GM12878 (cell line): ENCODE measurements at regions not wholly inside any gene's neighbourhood (a gene's known extent, or its start where the extent isn't known, plus 50 kb on each side); places are given as distances from the start of the nearest gene placed in this dataset.

ENCODE experiments used
- ATAC-seq: fragments of 200-7000 bp; cut with Tn5 transposase; 3 replicates; pipeline ENCODE4 v1.9.1; 2020; ENCODE audit warnings: mild to moderate bottlenecking, moderate library complexity
- BruUV-seq: library from RNA; stranded (reverse); fragments of 400-500 nt; replicated peaks from 2 replicates; lab custom pipeline; 2021; lab: Mats Ljungman, UMichigan
- CTCF ChIA-PET: fragments of 300-600 bp; sonication (Branson Sonifier 250); formaldehyde crosslinking; extraction: SDS; loops from one replicate; lab custom pipeline; 2021; ENCODE audit warnings: inconsistent platforms; lab: Yijun Ruan, JAX
- POLR2A ChIA-PET: fragments of 350-600 bp; formaldehyde crosslinking; extraction: SDS; loops from one replicate; lab custom pipeline; 2021; ENCODE audit warnings: inconsistent platforms; lab: Charles Lee
- RAD21 ChIA-PET: fragments of 300-600 bp; sonication (Branson Sonifier 250); formaldehyde crosslinking; loops from one replicate; lab custom pipeline; 2023; ENCODE audit warnings: antibody characterized with exemption; ENCODE audit not compliant: unreplicated experiment; lab: Charles Lee
- SMC1A ChIA-PET: fragments of 300-600 bp; sonication (Branson Sonifier 250); formaldehyde crosslinking; loops from one replicate; lab custom pipeline; 2023; ENCODE audit not compliant: unreplicated experiment, uncharacterized antibody; lab: Charles Lee
- DNase-seq: peaks from one replicate; pipeline ENCODE4 v3.0.0-alpha.2; 2011; ENCODE audit warnings: low read depth, low spot score
- FAIRE-seq: peaks from 3 replicates; lab custom pipeline; 2011; peaks lifted over from hg19 to GRCh38; lab: Jason Lieb, UNC
- H2AFZ ChIP-seq: 2 replicates; pipeline ENCODE4 v1.6.0; 2011; ENCODE audit warnings: low read depth, low read length, control low read depth; ENCODE audit not compliant: control insufficient read depth
- H3K27ac ChIP-seq: 2 replicates; pipeline ENCODE4 v1.5.1; 2011; ENCODE audit warnings: control low read depth; ENCODE audit not compliant: control insufficient read depth, insufficient read depth
- H3K27me3 ChIP-seq, 2 experiments: replicated peaks in 1 of 2; 2 replicates each; pipeline versions ENCODE4 v1.6.0 to v1.6.1; 2011; ENCODE audit warnings: low read length in 1 of 2; ENCODE audit not compliant: control insufficient read depth in 2 of 2, insufficient read depth in 2 of 2
- H3K36me3 ChIP-seq, 2 experiments: 2 replicates each; pipeline ENCODE4 v1.5.1; 2011; ENCODE audit warnings: low read length in 1 of 2; ENCODE audit not compliant: control insufficient read depth in 2 of 2, insufficient read depth in 2 of 2
- H3K4me1 ChIP-seq: 2 replicates; pipeline ENCODE4 v1.6.1; 2011; ENCODE audit warnings: mild to moderate bottlenecking, low read length, moderate library complexity, mixed read lengths; ENCODE audit not compliant: control insufficient read depth, insufficient read depth
- H3K4me2 ChIP-seq: 2 replicates; pipeline ENCODE4 v1.6.0; 2011; ENCODE audit warnings: control low read depth; ENCODE audit not compliant: control insufficient read depth, insufficient read depth
- H3K4me3 ChIP-seq: fragments of 200-600 bp; sonication (generic); 2 replicates; pipeline ENCODE4 v1.5.1; 2016
- H3K79me2 ChIP-seq: 2 replicates; pipeline ENCODE4 v1.6.0; 2011; ENCODE audit warnings: low read length; ENCODE audit not compliant: control insufficient read depth, insufficient read depth
- H3K9ac ChIP-seq: 2 replicates; pipeline ENCODE4 v1.8.0; 2011; ENCODE audit warnings: low read length, control low read depth, mixed read lengths; ENCODE audit not compliant: control insufficient read depth, insufficient read depth
- H3K9me3 ChIP-seq: replicated peaks from 3 replicates; pipeline ENCODE4 v1.5.1; 2011; ENCODE audit warnings: mild to moderate bottlenecking, low read length; ENCODE audit not compliant: control insufficient read depth, insufficient read depth
- H4K20me1 ChIP-seq: 2 replicates; pipeline ENCODE4 v1.6.0; 2011; ENCODE audit not compliant: control insufficient read depth, insufficient read depth
- BACH1 ChIP-seq: fragments of 450-650 bp; IDR thresholded peaks from 2 replicates; pipeline ENCODE4 v1.6.1; 2017; ENCODE audit warnings: mild to moderate bottlenecking, borderline replicate concordance
- CEBPB ChIP-seq, 2 experiments: fragments of 150-350 bp in 1 of 2; IDR thresholded peaks; 2 replicates each; pipeline ENCODE4 v1.6.1; 2012 to 2014; ENCODE audit warnings: low read depth in 2 of 2, low read length in 2 of 2, borderline replicate concordance in 1 of 2, inconsistent platforms in 1 of 2
- ETV6 ChIP-seq, 2 experiments: fragments of 450-650 bp in 1 of 2; IDR thresholded peaks in 1 of 2; conservative IDR thresholded peaks in 1 of 2; 2 replicates each; pipeline ENCODE4 v1.6.1; 2014; ENCODE audit warnings: antibody characterized with exemption in 1 of 2, borderline replicate concordance in 1 of 2, low read depth in 1 of 2, mild to moderate bottlenecking in 1 of 2, moderate library complexity in 1 of 2
- IKZF2 ChIP-seq, 2 experiments: fragments of 450-650 bp; IDR thresholded peaks; 2 replicates each; pipeline ENCODE4 v1.6.1; 2017; ENCODE audit warnings: mild to moderate bottlenecking in 2 of 2, moderate library complexity in 2 of 2
- IRF4 ChIP-seq: IDR thresholded peaks from 2 replicates; pipeline ENCODE4 v1.6.1; 2011; ENCODE audit warnings: low read depth, low read length
- KDM1A ChIP-seq: fragments of 200-600 bp; sonication (generic); IDR thresholded peaks from 2 replicates; pipeline ENCODE4 v1.6.1; 2016; ENCODE audit warnings: borderline replicate concordance
- NR2F1 ChIP-seq: fragments of 450-650 bp; conservative IDR thresholded peaks from 2 replicates; pipeline ENCODE4 v1.6.1; 2017; ENCODE audit warnings: mild to moderate bottlenecking
- RCOR1 ChIP-seq: conservative IDR thresholded peaks from 2 replicates; pipeline ENCODE4 v1.6.1; 2012; ENCODE audit warnings: low read depth, low read length, improper control_type of control experiment
- SUPT20H ChIP-seq: IDR thresholded peaks from 2 replicates; pipeline ENCODE4 v1.6.1; 2011; ENCODE audit warnings: low read depth, mild to moderate bottlenecking, low read length, moderate library complexity, borderline replicate concordance; ENCODE audit not compliant: control insufficient read depth
- TBL1XR1 ChIP-seq: IDR thresholded peaks from 2 replicates; pipeline ENCODE4 v1.6.1; 2012; ENCODE audit warnings: low read depth, low read length, improper control_type of control experiment
- TCF3 ChIP-seq: IDR thresholded peaks from 2 replicates; pipeline ENCODE4 v1.6.1; 2012; ENCODE audit warnings: low read depth, mild to moderate bottlenecking, low read length, borderline replicate concordance; ENCODE audit not compliant: insufficient read depth
- YY1 ChIP-seq: IDR thresholded peaks from 2 replicates; pipeline ENCODE4 v1.6.1; 2011; ENCODE audit warnings: low read depth, mild to moderate bottlenecking, low read length
- ZBED1 ChIP-seq: IDR thresholded peaks from 2 replicates; pipeline ENCODE4 v1.6.1; 2016; ENCODE audit warnings: borderline replicate concordance
- ZNF207 ChIP-seq: fragments of 450-650 bp; IDR thresholded peaks from 2 replicates; pipeline ENCODE4 v1.6.1; 2014; ENCODE audit warnings: antibody characterized with exemption, mild to moderate bottlenecking, borderline replicate concordance
- WGBS: methylation state at CpG from one replicate; pipeline ENCODE4 v1.1.6; 2016; ENCODE audit warnings: low lambda C conversion rate; ENCODE audit not compliant: insufficient replicate concordance, insufficient coverage; ENCODE audit errors: missing lambda C conversion rate; 5-methylcytosine and 5-hydroxymethylcytosine counted together
- in situ Hi-C: fragments of 300-500 bp; cut with MboI; formaldehyde crosslinking; loops from 9 replicates; pipeline ENCODE4 v1.14.3; 2018; ENCODE audit warnings: mixed read lengths
- intact Hi-C: fragments of 100-400 bp; cut with micrococcal nuclease; formaldehyde crosslinking; loops from one replicate; pipeline ENCODE4 v1.14.2; 2022; ENCODE audit not compliant: unreplicated experiment
- TF ChIP-seq, protein P1 (sequence below): IDR thresholded peaks from 2 replicates; pipeline ENCODE4 v1.6.1; 2012; ENCODE audit warnings: low read depth, low read length, improper control_type of control experiment
- TF ChIP-seq, protein P2 (sequence below): fragments of 450-650 bp; formaldehyde crosslinking; IDR thresholded peaks from 2 replicates; pipeline ENCODE4 v1.4.0; 2022; ENCODE audit warnings: mild to moderate bottlenecking, moderate library complexity

DNA sequence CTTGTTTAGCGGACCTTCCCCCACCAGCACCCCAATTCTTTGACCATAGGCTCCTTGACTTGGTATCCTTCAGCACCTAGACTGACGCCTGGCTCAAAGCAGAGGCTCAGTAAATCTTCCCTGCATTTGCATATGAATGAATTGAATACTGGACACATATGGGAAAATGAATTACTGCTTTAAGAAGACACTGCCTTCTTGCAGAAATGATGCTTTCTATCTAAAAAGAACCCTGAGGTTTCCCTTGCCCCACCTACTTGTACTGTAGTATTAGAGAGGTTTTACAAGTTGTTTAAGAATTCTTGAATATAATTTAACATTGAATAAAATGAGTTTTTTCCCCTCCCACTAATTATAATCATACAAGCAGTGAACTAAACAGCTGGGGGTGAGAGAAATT, 190.7 kb downstream of the SAMD5 start:
- ATAC-seq (no peak), DNase-seq (no peak), FAIRE-seq (no peak)
- WGBS, result 17% methylated on average over 2 of the region's 2 CpGs
- Histone ChIP-seq H3K27me3 (no peaks in the 10 kb centered on the region), H3K9me3 (no peaks in the 10 kb centered on the region), H3K9ac (no peak overlapping the region), H3K4me3 (no peak overlapping the region), H3K27ac (no peak overlapping the region), H3K79me2 (no peaks in the 10 kb centered on the region), H3K4me1 (no peaks in the 10 kb centered on the region), H3K4me2 (no peak overlapping the region), H2AFZ (no peak overlapping the region), H4K20me1 (no peaks in the 10 kb centered on the region), H3K36me3 (no peaks in the 10 kb centered on the region)
- ChIA-PET SMC1A (no interaction called here), POLR2A (no interaction called here), RAD21 (no interaction called here), CTCF (no interaction called here)
- intact Hi-C loops (no loop called here), in situ Hi-C loops (no loop called here)
- TF ChIP-seq, protein P1, sequence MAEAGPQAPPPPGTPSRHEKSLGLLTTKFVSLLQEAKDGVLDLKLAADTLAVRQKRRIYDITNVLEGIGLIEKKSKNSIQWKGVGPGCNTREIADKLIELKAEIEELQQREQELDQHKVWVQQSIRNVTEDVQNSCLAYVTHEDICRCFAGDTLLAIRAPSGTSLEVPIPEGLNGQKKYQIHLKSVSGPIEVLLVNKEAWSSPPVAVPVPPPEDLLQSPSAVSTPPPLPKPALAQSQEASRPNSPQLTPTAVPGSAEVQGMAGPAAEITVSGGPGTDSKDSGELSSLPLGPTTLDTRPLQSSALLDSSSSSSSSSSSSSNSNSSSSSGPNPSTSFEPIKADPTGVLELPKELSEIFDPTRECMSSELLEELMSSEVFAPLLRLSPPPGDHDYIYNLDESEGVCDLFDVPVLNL, result no peak
- TF ChIP-seq SUPT20H, result no peak
- BruUV-seq, result no TSS peak

DNA sequence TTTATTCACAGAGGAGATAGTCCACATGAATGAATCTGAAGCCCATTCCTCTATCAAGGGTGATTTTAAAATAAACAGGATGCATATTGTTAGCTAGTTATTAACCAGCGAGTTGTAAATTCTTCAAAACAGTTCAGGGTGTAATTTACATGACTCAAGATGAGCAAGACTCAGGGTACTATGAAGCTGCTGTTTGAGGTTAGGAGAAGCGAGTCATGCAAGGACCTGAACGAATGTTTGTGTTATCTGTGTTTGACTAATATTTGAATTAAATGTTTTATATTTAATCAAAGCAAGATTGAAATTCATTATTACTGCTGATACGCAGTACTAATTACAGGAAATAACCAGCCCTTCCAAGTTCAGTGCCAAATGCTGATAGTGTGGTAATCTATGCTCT, 191.1 kb downstream of the SAMD5 start:
- no peak overlapping the region for H3K4me3 ChIP-seq
- RAD21 ChIA-PET, result no interaction called here
- SMC1A ChIA-PET, result no interaction called here
- BruUV-seq, result no TSS peak
- no peaks in the 10 kb centered on the region for H3K36me3 ChIP-seq
- no peaks in the 10 kb centered on the region for H3K79me2 ChIP-seq
- no peak overlapping the region for H3K4me2 ChIP-seq
- in situ Hi-C loops, result no loop called here
- no peaks in the 10 kb centered on the region for H3K27me3 ChIP-seq
- intact Hi-C loops, result no loop called here
- no peak overlapping the region for H2AFZ ChIP-seq
- FAIRE-seq (no peak), DNase-seq (no peak), ATAC-seq (no peak)
- H3K4me1 ChIP-seq, result no peaks in the 10 kb centered on the region
- H4K20me1 ChIP-seq, result no peaks in the 10 kb centered on the region
- H3K9ac ChIP-seq, result no peak overlapping the region
- H3K9me3 ChIP-seq, result no peaks in the 10 kb centered on the region
- CTCF ChIA-PET, result no interaction called here
- H3K27ac ChIP-seq, result no peak overlapping the region
- 0% methylated on average over 4 of the region's 4 CpGs for WGBS
- POLR2A ChIA-PET, result no interaction called here
- TF ChIP-seq BACH1 (no peak), TBL1XR1 (no peak), TCF3 (no peak), NR2F1 (no peak), IRF4 (no peak), RCOR1 (no peak), ZBED1 (no peak), YY1 (no peak), CEBPB (IDR thresholded peaks at IDR 0.05; ENCODE audit: borderline replicate concordance in 1 of 2, low read depth in 2 of 2, low read length in 2 of 2) (no peak), KDM1A (no peak), IKZF2 (IDR thresholded peaks at IDR 0.05) (no peak), ETV6 (conservative IDR thresholded peaks at IDR 0.05 in 1 of 2, IDR thresholded peaks at IDR 0.05 in 1 of 2; ENCODE audit: borderline replicate concordance in 1 of 2, low read depth in 1 of 2) (no peak), ZNF207 (no peak)
- TF ChIP-seq, protein P2, sequence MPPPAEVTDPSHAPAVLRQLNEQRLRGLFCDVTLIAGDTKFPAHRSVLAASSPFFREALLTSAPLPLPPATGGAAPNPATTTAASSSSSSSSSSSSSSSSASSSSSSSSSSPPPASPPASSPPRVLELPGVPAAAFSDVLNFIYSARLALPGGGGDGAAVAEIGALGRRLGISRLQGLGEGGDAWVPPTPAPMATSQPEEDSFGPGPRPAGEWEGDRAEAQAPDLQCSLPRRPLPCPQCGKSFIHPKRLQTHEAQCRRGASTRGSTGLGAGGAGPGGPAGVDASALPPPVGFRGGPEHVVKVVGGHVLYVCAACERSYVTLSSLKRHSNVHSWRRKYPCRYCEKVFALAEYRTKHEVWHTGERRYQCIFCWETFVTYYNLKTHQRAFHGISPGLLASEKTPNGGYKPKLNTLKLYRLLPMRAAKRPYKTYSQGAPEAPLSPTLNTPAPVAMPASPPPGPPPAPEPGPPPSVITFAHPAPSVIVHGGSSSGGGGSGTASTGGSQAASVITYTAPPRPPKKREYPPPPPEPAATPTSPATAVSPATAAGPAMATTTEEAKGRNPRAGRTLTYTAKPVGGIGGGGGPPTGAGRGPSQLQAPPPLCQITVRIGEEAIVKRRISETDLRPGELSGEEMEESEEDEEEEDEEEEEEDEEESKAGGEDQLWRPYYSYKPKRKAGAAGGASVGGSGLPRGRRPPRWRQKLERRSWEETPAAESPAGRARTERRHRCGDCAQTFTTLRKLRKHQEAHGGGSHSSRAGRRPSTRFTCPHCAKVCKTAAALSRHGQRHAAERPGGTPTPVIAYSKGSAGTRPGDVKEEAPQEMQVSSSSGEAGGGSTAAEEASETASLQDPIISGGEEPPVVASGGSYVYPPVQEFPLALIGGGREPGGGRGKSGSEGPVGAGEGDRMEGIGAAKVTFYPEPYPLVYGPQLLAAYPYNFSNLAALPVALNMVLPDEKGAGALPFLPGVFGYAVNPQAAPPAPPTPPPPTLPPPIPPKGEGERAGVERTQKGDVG (CRISPR knock-in tag), result no peak
